Keratinocyte (primary cell): ENCODE measurements at regions not wholly inside any gene's neighbourhood (a gene's known extent, or its start where the extent isn't known, plus 50 kb on each side); places are given as distances from the start of the nearest gene placed in this dataset.
"Not testable (repeated sequence)": the region's sequence is repeated elsewhere in the genome, so short reads cannot be mapped to it uniquely, and the experiment has no call there.

Experiments used
- CTCF ChIP-seq, 3 experiments: IDR thresholded peaks in 1 of 3; conservative IDR thresholded peaks in 1 of 3; optimal IDR thresholded peaks in 1 of 3; 2 replicates in 2 of 3; 3 replicates in 1 of 3; pipeline versions ENCODE3 to v1.5.1; 2011; ENCODE audit warnings: low read length in 3 of 3, mild to moderate bottlenecking in 3 of 3, moderate library complexity in 2 of 3, control low read depth in 1 of 3, inconsistent platforms in 1 of 3; ENCODE audit not compliant: insufficient read depth in 2 of 3; ENCODE audit errors: extremely low read depth in 1 of 3
- EZH2 ChIP-seq: IDR thresholded peaks from one replicate; pipeline ENCODE4 v1.6.1; 2012; ENCODE audit warnings: inconsistent platforms, mild to moderate bottlenecking, low read length, moderate library complexity

- TF ChIP-seq CTCF (optimal IDR thresholded peaks at IDR 0.05 in 1 of 3, IDR thresholded peaks at IDR 0.05 in 1 of 3, conservative IDR thresholded peaks at IDR 0.05 in 1 of 3; ENCODE audit: extremely low read depth in 1 of 3, insufficient read depth in 2 of 3, low read length in 3 of 3); EZH2: not testable (repeated sequence)
Measured at GRCh38 chr9:39678534-39679263, 323.2 kb downstream of the SPATA31A1 start.
